K562 (cell line): ENCODE measurements at regions not wholly inside any gene's neighbourhood (a gene's known extent, or its start where the extent isn't known, plus 50 kb on each side); places are given as distances from the start of the nearest gene placed in this dataset.

Experiments
- BDP1 ChIP-seq: IDR thresholded peaks from 3 replicates; pipeline ENCODE4 v1.6.1; 2011; ENCODE audit not compliant: insufficient read length, insufficient read depth
- CREBBP ChIP-seq: IDR thresholded peaks from one replicate; pipeline ENCODE4 v1.6.1; 2012; ENCODE audit warnings: low read depth, mild to moderate bottlenecking, control low read depth, inconsistent platforms, low read length
- MBD1 ChIP-seq: fragments of 250-450 bp; sonication (Bioruptor Pico); IDR thresholded peaks from 2 replicates; pipeline ENCODE4 v1.8.0; 2022; ENCODE audit warnings: inconsistent platforms
- RAD51 ChIP-seq: fragments of 450-650 bp; IDR thresholded peaks from 2 replicates; pipeline ENCODE4 v1.7.1; 2016; ENCODE audit warnings: low read depth, mild to moderate bottlenecking, borderline replicate concordance
- SMARCA5 ChIP-seq: fragments of 450-650 bp; IDR thresholded peaks from 2 replicates; pipeline ENCODE4 v1.6.1; 2016
- SMARCB1 ChIP-seq: IDR thresholded peaks from 2 replicates; pipeline ENCODE4 v1.6.1; 2011; ENCODE audit warnings: improper control_type of control experiment, low read depth; ENCODE audit not compliant: insufficient read length
- TEAD1 ChIP-seq, 2 experiments: fragments of 450-650 bp in 1 of 2; sonication (generic) in 1 of 2; formaldehyde crosslinking; IDR thresholded peaks; 2 replicates each; pipeline versions ENCODE4 v1.4.0 to v1.8.0; 2020 to 2022; ENCODE audit warnings: mild to moderate bottlenecking in 2 of 2, missing genetic modification reagents in 1 of 2
- TF ChIP-seq, protein P1 (sequence below), 3 experiments: IDR thresholded peaks in 2 of 3; conservative IDR thresholded peaks in 1 of 3; 2 replicates each; pipeline ENCODE4 v1.5.1; 2011 to 2012; ENCODE audit warnings: low read length in 3 of 3, mild to moderate bottlenecking in 3 of 3, control low read depth in 2 of 3, improper control_type of control experiment in 1 of 3, inconsistent platforms in 1 of 3, low read depth in 1 of 3, mixed read lengths in 1 of 3, moderate library complexity in 1 of 3; ENCODE audit not compliant: insufficient read depth in 2 of 3

DNA sequence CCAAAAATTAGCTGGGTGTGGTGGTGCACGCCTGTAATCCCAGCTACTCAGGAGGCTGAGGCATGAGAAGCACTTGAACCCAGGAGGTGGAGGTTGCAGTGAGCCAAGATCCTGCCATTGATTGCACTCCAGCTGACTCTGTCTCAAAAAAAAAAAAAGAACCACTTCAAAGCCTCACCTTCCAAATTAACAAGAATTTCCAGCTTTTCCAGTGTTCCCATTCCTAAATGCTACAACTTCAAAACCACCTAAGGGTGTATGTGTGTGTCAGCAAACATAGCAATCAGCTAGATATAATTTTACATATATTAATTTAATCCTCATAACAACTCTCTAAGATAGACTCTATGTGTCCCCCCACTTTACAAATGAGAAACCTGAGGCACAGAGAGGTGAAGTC lies 512.5 kb upstream of the PROK2 start:
- no peak for TF ChIP-seq SMARCB1
- TF ChIP-seq BDP1, result no peak
- TF ChIP-seq RAD51, result no peak
- TF ChIP-seq MBD1 (CRISPR knock-in tag), result no peak
- no peak for TF ChIP-seq CREBBP
- TF ChIP-seq, protein P1, sequence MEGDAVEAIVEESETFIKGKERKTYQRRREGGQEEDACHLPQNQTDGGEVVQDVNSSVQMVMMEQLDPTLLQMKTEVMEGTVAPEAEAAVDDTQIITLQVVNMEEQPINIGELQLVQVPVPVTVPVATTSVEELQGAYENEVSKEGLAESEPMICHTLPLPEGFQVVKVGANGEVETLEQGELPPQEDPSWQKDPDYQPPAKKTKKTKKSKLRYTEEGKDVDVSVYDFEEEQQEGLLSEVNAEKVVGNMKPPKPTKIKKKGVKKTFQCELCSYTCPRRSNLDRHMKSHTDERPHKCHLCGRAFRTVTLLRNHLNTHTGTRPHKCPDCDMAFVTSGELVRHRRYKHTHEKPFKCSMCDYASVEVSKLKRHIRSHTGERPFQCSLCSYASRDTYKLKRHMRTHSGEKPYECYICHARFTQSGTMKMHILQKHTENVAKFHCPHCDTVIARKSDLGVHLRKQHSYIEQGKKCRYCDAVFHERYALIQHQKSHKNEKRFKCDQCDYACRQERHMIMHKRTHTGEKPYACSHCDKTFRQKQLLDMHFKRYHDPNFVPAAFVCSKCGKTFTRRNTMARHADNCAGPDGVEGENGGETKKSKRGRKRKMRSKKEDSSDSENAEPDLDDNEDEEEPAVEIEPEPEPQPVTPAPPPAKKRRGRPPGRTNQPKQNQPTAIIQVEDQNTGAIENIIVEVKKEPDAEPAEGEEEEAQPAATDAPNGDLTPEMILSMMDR (IDR thresholded peaks at IDR 0.05 in 2 of 3, conservative IDR thresholded peaks at IDR 0.05 in 1 of 3; ENCODE audit: insufficient read depth in 2 of 3, low read depth in 1 of 3, low read length in 3 of 3), result no peak
- no peak for TF ChIP-seq SMARCA5
- no peak for TF ChIP-seq TEAD1 (CRISPR knock-in tag; IDR thresholded peaks at IDR 0.05)
